Keratinocyte (primary cell): ENCODE measurements at regions not wholly inside any gene's neighbourhood (a gene's known extent, or its start where the extent isn't known, plus 50 kb on each side); places are given as distances from the start of the nearest gene placed in this dataset.

Source experiments
- CTCF ChIP-seq, 3 experiments: IDR thresholded peaks in 1 of 3; conservative IDR thresholded peaks in 1 of 3; optimal IDR thresholded peaks in 1 of 3; 2 replicates in 2 of 3; 3 replicates in 1 of 3; pipeline versions ENCODE3 to v1.5.1; 2011; ENCODE audit warnings: low read length in 3 of 3, mild to moderate bottlenecking in 3 of 3, moderate library complexity in 2 of 3, control low read depth in 1 of 3, inconsistent platforms in 1 of 3; ENCODE audit not compliant: insufficient read depth in 2 of 3; ENCODE audit errors: extremely low read depth in 1 of 3
- EZH2 ChIP-seq: IDR thresholded peaks from one replicate; pipeline ENCODE4 v1.6.1; 2012; ENCODE audit warnings: inconsistent platforms, mild to moderate bottlenecking, low read length, moderate library complexity

DNA sequence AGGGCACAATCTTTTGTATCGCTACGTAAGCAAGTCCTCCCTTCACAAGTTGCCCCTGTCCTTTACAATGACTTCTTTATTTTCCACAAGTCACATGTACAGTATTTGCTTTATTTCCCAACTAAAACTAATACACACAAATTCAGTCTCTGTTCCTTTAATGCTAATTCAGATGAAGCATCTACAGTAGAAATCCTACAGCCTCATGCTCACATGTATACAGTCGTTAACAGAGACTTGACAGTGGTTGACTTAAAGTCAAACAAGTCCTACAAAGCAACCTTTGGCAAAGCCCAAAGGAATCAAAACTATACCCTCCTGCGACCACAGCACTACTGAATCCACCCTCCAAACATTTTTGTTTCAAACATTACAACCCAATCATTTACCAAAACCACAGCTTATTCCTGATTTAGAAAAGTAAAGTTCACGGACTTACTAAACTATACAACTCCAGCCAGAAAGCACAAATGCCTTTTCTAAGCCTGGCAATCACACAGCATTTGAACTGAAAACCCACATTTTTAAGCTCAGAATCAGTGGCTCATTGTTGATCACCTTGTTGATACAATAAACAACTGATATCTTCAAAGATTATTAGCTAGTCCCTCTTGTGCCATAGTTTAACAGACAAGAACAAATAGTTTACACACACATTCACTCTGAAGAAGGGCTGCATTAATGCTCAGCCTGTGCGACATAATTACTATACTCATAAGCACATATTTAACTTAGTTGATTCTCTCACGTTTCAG is 70.9 kb upstream of the NHSL1 start:
- no peak for TF ChIP-seq CTCF (optimal IDR thresholded peaks at IDR 0.05 in 1 of 3, IDR thresholded peaks at IDR 0.05 in 1 of 3, conservative IDR thresholded peaks at IDR 0.05 in 1 of 3; ENCODE audit: extremely low read depth in 1 of 3, insufficient read depth in 2 of 3, low read length in 3 of 3)
- no peak for TF ChIP-seq EZH2
